IPS-15b (cell line): ENCODE measurements at regions not wholly inside any gene's neighbourhood (a gene's known extent, or its start where the extent isn't known, plus 50 kb on each side); places are given as distances from the start of the nearest gene placed in this dataset.

ENCODE experiments used
- H3K27me3 ChIP-seq: one replicate; pipeline ENCODE4 v1.6.1; 2013; ENCODE audit warnings: low read length; ENCODE audit not compliant: control insufficient read depth, insufficient read depth
- H3K36me3 ChIP-seq: one replicate; pipeline ENCODE4 v1.6.1; 2013; ENCODE audit warnings: low read length; ENCODE audit not compliant: control insufficient read depth, insufficient read depth
- H3K4me1 ChIP-seq: one replicate; pipeline ENCODE4 v1.6.1; 2013; ENCODE audit warnings: mild to moderate bottlenecking, low read length; ENCODE audit not compliant: control insufficient read depth, insufficient read depth
- H3K4me3 ChIP-seq: one replicate; pipeline ENCODE4 v1.5.1; 2013; ENCODE audit warnings: low read depth, low read length
- H3K9ac ChIP-seq: one replicate; pipeline ENCODE4 v1.6.1; 2013; ENCODE audit warnings: low read depth, mild to moderate bottlenecking, low read length
- H3K9me3 ChIP-seq: one replicate; pipeline ENCODE4 v1.6.1; 2013; ENCODE audit warnings: mild to moderate bottlenecking, low read length; ENCODE audit not compliant: control insufficient read depth, insufficient read depth

- Histone ChIP-seq H3K27me3 (no peaks in the 10 kb centered on the region), H3K4me1 (no peaks in the 10 kb centered on the region), H3K9ac (no peak overlapping the region), H3K4me3 (no peak overlapping the region), H3K36me3 (no peaks in the 10 kb centered on the region), H3K9me3 (no peaks in the 10 kb centered on the region)
Observed at GRCh38 chr5:74419468-74419867, 221.1 kb downstream of the ENC1 start.

- Histone ChIP-seq H3K9ac (no peak overlapping the region), H3K27me3 (no peaks in the 10 kb centered on the region), H3K4me1 (no peaks in the 10 kb centered on the region), H3K4me3 (no peak overlapping the region), H3K36me3 (no peaks in the 10 kb centered on the region), H3K9me3 (no peaks in the 10 kb centered on the region)
Observed at GRCh38 chr5:74418709-74419108, 221.8 kb downstream of the ENC1 start.

GRCh38 chr5:74418261-74418660, 222.3 kb downstream of the ENC1 start:
- Histone ChIP-seq H3K9me3 (no peaks in the 10 kb centered on the region), H3K9ac (no peak overlapping the region), H3K27me3 (no peaks in the 10 kb centered on the region), H3K4me1 (no peaks in the 10 kb centered on the region), H3K4me3 (no peak overlapping the region), H3K36me3 (no peaks in the 10 kb centered on the region)

GRCh38 chr5:74415695-74416102, 224.8 kb downstream of the ENC1 start:
- H3K9me3 ChIP-seq: no peaks in the 10 kb centered on the region
- no peak overlapping the region for H3K4me3 ChIP-seq
- no peaks in the 10 kb centered on the region for H3K36me3 ChIP-seq
- H3K4me1 ChIP-seq: no peaks in the 10 kb centered on the region
- no peaks in the 10 kb centered on the region for H3K27me3 ChIP-seq
- H3K9ac ChIP-seq: no peak overlapping the region

- Histone ChIP-seq H3K9me3 (no peaks in the 10 kb centered on the region), H3K9ac (no peak overlapping the region), H3K4me1 (no peaks in the 10 kb centered on the region), H3K36me3 (no peaks in the 10 kb centered on the region), H3K27me3 (no peaks in the 10 kb centered on the region), H3K4me3 (no peak overlapping the region)
Observed at GRCh38 chr5:74414228-74414627, 226.3 kb downstream of the ENC1 start.

- H3K4me3 ChIP-seq: no peak overlapping the region
- H3K36me3 ChIP-seq: no peaks in the 10 kb centered on the region
- no peak overlapping the region for H3K9ac ChIP-seq
- H3K9me3 ChIP-seq: no peaks in the 10 kb centered on the region
- no peaks in the 10 kb centered on the region for H3K4me1 ChIP-seq
- H3K27me3 ChIP-seq: no peaks in the 10 kb centered on the region
Observed at GRCh38 chr5:74413403-74414048, 227.0 kb downstream of the ENC1 start.

GRCh38 chr5:74412066-74412465, 228.5 kb downstream of the ENC1 start:
- Histone ChIP-seq H3K27me3 (no peaks in the 10 kb centered on the region), H3K36me3 (no peaks in the 10 kb centered on the region), H3K9ac (no peak overlapping the region), H3K4me1 (no peaks in the 10 kb centered on the region), H3K4me3 (no peak overlapping the region), H3K9me3 (no peaks in the 10 kb centered on the region)

- no peak overlapping the region for H3K4me3 ChIP-seq
- no peaks in the 10 kb centered on the region for H3K36me3 ChIP-seq
- no peak overlapping the region for H3K9ac ChIP-seq
- H3K4me1 ChIP-seq: no peaks in the 10 kb centered on the region
- H3K9me3 ChIP-seq: no peaks in the 10 kb centered on the region
- H3K27me3 ChIP-seq: no peaks in the 10 kb centered on the region
Observed at GRCh38 chr5:74409712-74410111, 230.8 kb downstream of the ENC1 start.

GRCh38 chr5:74409166-74409706, 231.3 kb downstream of the ENC1 start:
- H3K36me3 ChIP-seq: no peaks in the 10 kb centered on the region
- no peaks in the 10 kb centered on the region for H3K4me1 ChIP-seq
- no peaks in the 10 kb centered on the region for H3K27me3 ChIP-seq
- no peak overlapping the region for H3K9ac ChIP-seq
- H3K4me3 ChIP-seq: no peak overlapping the region
- no peaks in the 10 kb centered on the region for H3K9me3 ChIP-seq

- H3K4me3 ChIP-seq: no peak overlapping the region
- no peaks in the 10 kb centered on the region for H3K4me1 ChIP-seq
- H3K36me3 ChIP-seq: no peaks in the 10 kb centered on the region
- H3K27me3 ChIP-seq: no peaks in the 10 kb centered on the region
- no peak overlapping the region for H3K9ac ChIP-seq
- H3K9me3 ChIP-seq: no peaks in the 10 kb centered on the region
Observed at GRCh38 chr5:74408150-74409043, 232.1 kb downstream of the ENC1 start.

GRCh38 chr5:74407701-74408100, 232.8 kb downstream of the ENC1 start:
- Histone ChIP-seq H3K4me3 (no peak overlapping the region), H3K9me3 (no peaks in the 10 kb centered on the region), H3K9ac (no peak overlapping the region), H3K36me3 (no peaks in the 10 kb centered on the region), H3K4me1 (no peaks in the 10 kb centered on the region), H3K27me3 (no peaks in the 10 kb centered on the region)

GRCh38 chr5:74406844-74407243, 233.7 kb downstream of the ENC1 start:
- Histone ChIP-seq H3K36me3 (no peaks in the 10 kb centered on the region), H3K27me3 (no peaks in the 10 kb centered on the region), H3K4me3 (no peak overlapping the region), H3K4me1 (no peaks in the 10 kb centered on the region), H3K9ac (no peak overlapping the region), H3K9me3 (no peaks in the 10 kb centered on the region)
